H1 (cell line): ENCODE measurements at regions not wholly inside any gene's neighbourhood (a gene's known extent, or its start where the extent isn't known, plus 50 kb on each side); places are given as distances from the start of the nearest gene placed in this dataset.

Source experiments
- CTCF ChIA-PET: fragments of 300-600 bp; sonication (Branson Sonifier 250); formaldehyde crosslinking; loops from one replicate; lab custom pipeline; 2021; ENCODE audit not compliant: partially characterized antibody; lab: Charles Lee
- POLR2A ChIA-PET: fragments of 300-600 bp; sonication (Branson Sonifier 250); formaldehyde crosslinking; loops from one replicate; lab custom pipeline; 2021; ENCODE audit warnings: inconsistent platforms; ENCODE audit not compliant: partially characterized antibody; lab: Charles Lee
- DNase-seq, 2 experiments: peaks; one replicate each; pipeline versions ENCODE4 v3.0.0 to v3.0.0-alpha.2; 2010 to 2022; ENCODE audit warnings: low spot score in 2 of 2, low read depth in 1 of 2, mixed read lengths in 1 of 2
- FAIRE-seq: peaks from 2 replicates; lab custom pipeline; 2011; peaks lifted over from hg19 to GRCh38; lab: Jason Lieb, UNC
- H2AFZ ChIP-seq: 2 replicates; pipeline ENCODE4 v1.8.1; 2012; ENCODE audit warnings: low read length, inconsistent platforms
- H2AK5ac ChIP-seq: 2 replicates; pipeline ENCODE4 v1.6.1; 2013; ENCODE audit warnings: low read depth, low read length
- H2BK120ac ChIP-seq: replicated peaks from 2 replicates; pipeline ENCODE3; 2013; ENCODE audit warnings: low read depth, low read length, inconsistent platforms
- H2BK12ac ChIP-seq: 2 replicates; pipeline ENCODE4 v1.6.1; 2013; ENCODE audit warnings: low read depth, low read length
- H2BK15ac ChIP-seq: 2 replicates; pipeline ENCODE4 v1.6.1; 2013; ENCODE audit warnings: low read length
- H2BK20ac ChIP-seq: 2 replicates; pipeline ENCODE4 v1.6.1; 2013; ENCODE audit warnings: low read length
- H2BK5ac ChIP-seq: 2 replicates; pipeline ENCODE4 v1.6.1; 2013; ENCODE audit warnings: low read depth, low read length
- H3K14ac ChIP-seq: 2 replicates; pipeline ENCODE4 v1.6.1; 2013; ENCODE audit warnings: inconsistent platforms; ENCODE audit not compliant: insufficient read length
- H3K18ac ChIP-seq: 2 replicates; pipeline ENCODE4 v1.6.1; 2013; ENCODE audit warnings: low read length; ENCODE audit errors: extremely low read depth
- H3K23ac ChIP-seq: 2 replicates; pipeline ENCODE4 v1.6.1; 2013; ENCODE audit warnings: inconsistent platforms; ENCODE audit not compliant: insufficient read length
- H3K23me2 ChIP-seq: 2 replicates; pipeline ENCODE4 v1.6.1; 2013; ENCODE audit warnings: low read depth, low read length
- H3K27ac ChIP-seq: 2 replicates; pipeline ENCODE4 v1.6.1; 2011; ENCODE audit warnings: low read depth, low read length, inconsistent platforms
- H3K27me3 ChIP-seq, 4 experiments: replicated peaks in 1 of 4; 1 replicate in 1 of 4; 2 replicates in 3 of 4; pipeline versions ENCODE4 v1.6.1 to v1.8.1; 2011 to 2013; ENCODE audit warnings: low read length in 3 of 4, mild to moderate bottlenecking in 3 of 4, inconsistent platforms in 2 of 4, mixed read lengths in 2 of 4, moderate library complexity in 1 of 4; ENCODE audit not compliant: control insufficient read depth in 3 of 4, insufficient read depth in 3 of 4; ENCODE audit errors: extremely low read depth in 1 of 4
- H3K36me3 ChIP-seq, 4 experiments: 2 replicates each; pipeline versions ENCODE4 v1.6.1 to v1.8.1; 2011 to 2013; ENCODE audit warnings: mild to moderate bottlenecking in 4 of 4, low read length in 3 of 4, moderate library complexity in 2 of 4, control low read depth in 1 of 4, inconsistent platforms in 1 of 4; ENCODE audit not compliant: insufficient read depth in 4 of 4, control insufficient read depth in 2 of 4
- H3K4ac ChIP-seq: replicated peaks from 2 replicates; pipeline ENCODE3; 2013; ENCODE audit warnings: low read length, low read depth, mixed read lengths, inconsistent platforms; ENCODE audit not compliant: insufficient read length
- H3K4me1 ChIP-seq, 4 experiments: replicated peaks in 1 of 4; 1 replicate in 1 of 4; 2 replicates in 3 of 4; pipeline versions ENCODE4 v1.6.1 to v1.8.1; 2011 to 2013; ENCODE audit warnings: low read length in 3 of 4, inconsistent platforms in 2 of 4, mixed read lengths in 1 of 4; ENCODE audit not compliant: insufficient read depth in 4 of 4, control insufficient read depth in 3 of 4
- H3K4me2 ChIP-seq, 2 experiments: 2 replicates each; pipeline versions ENCODE4 v1.6.1 to v1.8.1; 2011 to 2013; ENCODE audit warnings: low read depth in 2 of 2, low read length in 2 of 2, control low read depth in 1 of 2, inconsistent platforms in 1 of 2, mild to moderate bottlenecking in 1 of 2; ENCODE audit not compliant: insufficient read depth in 1 of 2
- H3K4me3 ChIP-seq, 4 experiments: fragments of 200-600, 300-600 bp in 1 of 4; sonication (generic), shearing (Covaris generic), sonication (Bioruptor Twin) in 1 of 4; 2 replicates each; pipeline versions ENCODE4 v1.5.1 to v1.8.1; 2011 to 2016; ENCODE audit warnings: low read length in 4 of 4, low read depth in 3 of 4, control low read depth in 2 of 4, inconsistent platforms in 2 of 4, mild to moderate bottlenecking in 2 of 4, mixed read lengths in 1 of 4, moderate library complexity in 1 of 4; ENCODE audit not compliant: insufficient read depth in 2 of 4; ENCODE audit errors: extremely low read depth in 1 of 4
- H3K56ac ChIP-seq: replicated peaks from 2 replicates; pipeline ENCODE3; 2013; ENCODE audit warnings: low read depth, mild to moderate bottlenecking, mixed read lengths, low read length, inconsistent platforms; ENCODE audit not compliant: insufficient read length
- H3K79me1 ChIP-seq: 2 replicates; pipeline ENCODE4 v1.6.1; 2013; ENCODE audit warnings: low read depth, low read length, control low read depth
- H3K79me2 ChIP-seq, 2 experiments: 2 replicates each; pipeline versions ENCODE4 v1.6.1 to v1.8.1; 2012 to 2013; ENCODE audit warnings: low read length in 2 of 2, mild to moderate bottlenecking in 2 of 2, inconsistent platforms in 1 of 2; ENCODE audit not compliant: insufficient read depth in 2 of 2, control insufficient read depth in 1 of 2
- H3K9ac ChIP-seq, 4 experiments: replicated peaks in 1 of 4; 1 replicate in 1 of 4; 2 replicates in 3 of 4; pipeline versions ENCODE4 v1.6.1 to v1.8.1; 2011 to 2013; ENCODE audit warnings: low read depth in 3 of 4, low read length in 3 of 4, control low read depth in 2 of 4, mild to moderate bottlenecking in 2 of 4, moderate library complexity in 2 of 4, inconsistent platforms in 1 of 4; ENCODE audit errors: extremely low read depth in 1 of 4
- H3K9me3 ChIP-seq, 2 experiments: 2 replicates each; pipeline versions ENCODE4 v1.6.1 to v1.8.1; 2012 to 2013; ENCODE audit warnings: mild to moderate bottlenecking in 2 of 2, moderate library complexity in 2 of 2, control low read depth in 1 of 2, inconsistent platforms in 1 of 2, low read depth in 1 of 2, low read length in 1 of 2, mixed read lengths in 1 of 2; ENCODE audit not compliant: insufficient read depth in 2 of 2
- H4K20me1 ChIP-seq, 2 experiments: replicated peaks in 1 of 2; 2 replicates each; pipeline versions ENCODE3 to v1.8.1; 2011 to 2013; ENCODE audit warnings: inconsistent platforms in 2 of 2, low read length in 2 of 2, mild to moderate bottlenecking in 1 of 2; ENCODE audit not compliant: insufficient read depth in 2 of 2, control insufficient read depth in 1 of 2
- H4K5ac ChIP-seq: 2 replicates; pipeline ENCODE4 v1.6.1; 2013; ENCODE audit warnings: low read length, low read depth, mixed read lengths, inconsistent platforms; ENCODE audit not compliant: insufficient read length
- H4K8ac ChIP-seq: 2 replicates; pipeline ENCODE4 v1.8.0; 2013; ENCODE audit warnings: mild to moderate bottlenecking, moderate library complexity, low read length, inconsistent platforms; ENCODE audit not compliant: insufficient read depth; ENCODE audit errors: extremely low read depth
- H4K91ac ChIP-seq: replicated peaks from 2 replicates; pipeline ENCODE3; 2013; ENCODE audit warnings: low read length, mixed read lengths, inconsistent platforms; ENCODE audit not compliant: insufficient read length
- BACH1 ChIP-seq: IDR thresholded peaks from 2 replicates; pipeline ENCODE4 v1.6.1; 2012; ENCODE audit warnings: low read length, improper control_type of control experiment
- BCL11A ChIP-seq, 2 experiments: IDR thresholded peaks; one replicate each; pipeline ENCODE4 v1.6.1; 2011; ENCODE audit warnings: low read depth in 2 of 2, low read length in 2 of 2, mild to moderate bottlenecking in 2 of 2
- CBX8 ChIP-seq: fragments of 300-800, 300-1000 bp; sonication (generic); IDR thresholded peaks from 2 replicates; pipeline ENCODE4 v1.7.1; 2016; ENCODE audit warnings: low read depth, low read length, borderline replicate concordance
- CTCF ChIP-seq, 3 experiments: IDR thresholded peaks; 1 replicate in 2 of 3; 2 replicates in 1 of 3; pipeline versions ENCODE4 v1.5.1 to v1.6.1; 2011; ENCODE audit warnings: low read length in 3 of 3, mild to moderate bottlenecking in 3 of 3, inconsistent platforms in 2 of 3, low read depth in 1 of 3, moderate library complexity in 1 of 3; ENCODE audit not compliant: insufficient read depth in 1 of 3; ENCODE audit errors: control extremely low read depth in 1 of 3
- EGR1 ChIP-seq: IDR thresholded peaks from 2 replicates; pipeline ENCODE4 v1.6.1; 2011; ENCODE audit warnings: low read depth, low read length, borderline replicate concordance
- FOSL1 ChIP-seq: IDR thresholded peaks from 2 replicates; pipeline ENCODE4 v1.6.1; 2011; ENCODE audit warnings: mild to moderate bottlenecking, low read depth, low read length, moderate library complexity; ENCODE audit not compliant: insufficient read depth
- HDAC6 ChIP-seq: IDR thresholded peaks from one replicate; pipeline ENCODE4 v1.7.1; 2012; ENCODE audit warnings: low read depth, mild to moderate bottlenecking, inconsistent platforms, low read length, moderate library complexity
- JUND ChIP-seq: IDR thresholded peaks from 2 replicates; pipeline ENCODE4 v1.6.1; 2011; ENCODE audit warnings: mild to moderate bottlenecking, improper control_type of control experiment, low read length
- KDM4A ChIP-seq: IDR thresholded peaks from one replicate; pipeline ENCODE4 v1.7.1; 2012; ENCODE audit warnings: low read depth, mild to moderate bottlenecking, moderate library complexity, low read length, inconsistent platforms; ENCODE audit not compliant: severe bottlenecking
- MAX ChIP-seq: IDR thresholded peaks from 2 replicates; pipeline ENCODE4 v1.6.1; 2012; ENCODE audit warnings: inconsistent platforms
- SIX5 ChIP-seq: IDR thresholded peaks from 2 replicates; pipeline ENCODE4 v1.6.1; 2011; ENCODE audit warnings: mild to moderate bottlenecking, low read depth, low read length
- TAF1 ChIP-seq: IDR thresholded peaks from 2 replicates; pipeline ENCODE4 v1.6.1; 2011; ENCODE audit warnings: mild to moderate bottlenecking, low read depth, low read length
- TAF7 ChIP-seq: optimal IDR thresholded peaks from 2 replicates; pipeline ENCODE3; 2011; ENCODE audit warnings: low read depth, mild to moderate bottlenecking, inconsistent platforms, low read length, moderate library complexity, borderline replicate concordance
- TEAD4 ChIP-seq: IDR thresholded peaks from 2 replicates; pipeline ENCODE4 v1.6.1; 2012; ENCODE audit warnings: low read depth, low read length, inconsistent platforms, mixed read lengths

- Histone ChIP-seq H3K9me3 (no peaks in the 10 kb centered on the region), H3K4me1 (peaks cover 0 to 3% (median 0%) of the 10 kb centered on the region in 4 experiments; a peak in 1 of 7 replicates), H4K5ac (no peak overlapping the region), H3K56ac (no peak overlapping the region), H3K14ac (no peak overlapping the region), H3K79me2 (no peaks in the 10 kb centered on the region), H3K4me3 (no peak overlapping the region), H2BK12ac (no peak overlapping the region), H3K9ac (no peak overlapping the region), H2BK5ac (no peak overlapping the region), H3K27ac (no peak overlapping the region), H3K4me2 (no peak overlapping the region), H3K79me1 (no peaks in the 10 kb centered on the region), H2BK15ac (no peak overlapping the region), H3K36me3 (no peaks in the 10 kb centered on the region), H2BK20ac (no peak overlapping the region), H4K91ac (no peak overlapping the region), H2AK5ac (no peak overlapping the region), H3K4ac (no peak overlapping the region), H3K23me2 (no peaks in the 10 kb centered on the region), H4K8ac (no peak overlapping the region), H4K20me1 (no peaks in the 10 kb centered on the region), H3K18ac (no peak overlapping the region), H2BK120ac (no peak overlapping the region), H3K23ac (no peak overlapping the region), H2AFZ (no peak overlapping the region), H3K27me3 (no peaks in the 10 kb centered on the region)
- DNase-seq (no peak), FAIRE-seq (no peak)
- ChIA-PET POLR2A (no interaction called here), CTCF (interaction anchor here (0.6 kb wide), 1 partner anchor 300 kb away, joined by 3 read pairs; no protein-coding TSS in a partner anchor)
- TF ChIP-seq SIX5 (no peak), BACH1 (no peak), MAX (no peak), BCL11A (IDR thresholded peaks at IDR 0.05; ENCODE audit: low read depth in 2 of 2, low read length in 2 of 2) (no peak), KDM4A (no peak), CTCF (IDR thresholded peaks at IDR 0.05; ENCODE audit: control extremely low read depth in 1 of 3, insufficient read depth in 1 of 3, low read depth in 1 of 3, low read length in 3 of 3) (no peak), TAF7 (no peak), TAF1 (no peak), CBX8 (no peak), TEAD4 (no peak), JUND (no peak), HDAC6 (no peak), EGR1 (no peak), FOSL1 (no peak)
Measured at GRCh38 chr13:58660826-58661225, 1029.3 kb downstream of the PCDH17 start.
